Activated naive CD8-positive, alpha-beta T cell treated with anti-CD3 and anti-CD28 coated beads, Interleukin-2, amount 10 ng/mL, durations not matched to agents 7 days and 5 days (primary cell): ENCODE measurements at regions not wholly inside any gene's neighbourhood (a gene's known extent, or its start where the extent isn't known, plus 50 kb on each side); places are given as distances from the start of the nearest gene placed in this dataset.

Experiments
- ATAC-seq: fragments of 150-1000 bp; cut with Tn5 transposase; one replicate; pipeline ENCODE4 v1.10.0; 2021; ENCODE audit warnings: low read depth, moderate library complexity
- POLR2A ChIA-PET: fragments of 350-600 bp; sonication (Branson Sonifier 250); formaldehyde crosslinking; loops from one replicate; lab custom pipeline; 2021; ENCODE audit warnings: antibody characterized with exemption; lab: Charles Lee
- DNase-seq: peaks from one replicate; pipeline ENCODE4 v3.0.0; 2021
- H3K27ac Mint-ChIP-seq: one replicate; pipeline ENCODE4 v1.8.0; 2022; ENCODE audit warnings: mild to moderate bottlenecking, mixed read lengths
- H3K27me3 Mint-ChIP-seq: one replicate; pipeline ENCODE4 v1.8.0; 2022; ENCODE audit warnings: mild to moderate bottlenecking, moderate library complexity, mixed read lengths
- H3K36me3 Mint-ChIP-seq: one replicate; pipeline ENCODE4 v1.8.0; 2021; ENCODE audit warnings: mild to moderate bottlenecking, mixed read lengths
- H3K4me1 Mint-ChIP-seq: one replicate; pipeline ENCODE4 v1.8.0; 2021; ENCODE audit warnings: mixed read lengths
- H3K4me3 Mint-ChIP-seq: one replicate; pipeline ENCODE4 v1.8.0; 2022; ENCODE audit warnings: mild to moderate bottlenecking, moderate library complexity, mixed read lengths
- H3K9me3 Mint-ChIP-seq: one replicate; pipeline ENCODE4 v1.8.0; 2021; ENCODE audit warnings: mixed read lengths

- no peaks in the 10 kb centered on the region for H3K4me1 Mint-ChIP-seq
- H3K27ac Mint-ChIP-seq: no peak overlapping the region
- H3K27me3 Mint-ChIP-seq: peaks cover 2% of the 10 kb centered on the region
- H3K9me3 Mint-ChIP-seq: peaks cover 1% of the 10 kb centered on the region
- H3K4me3 Mint-ChIP-seq: no peak overlapping the region
- no peaks in the 10 kb centered on the region for H3K36me3 Mint-ChIP-seq
- no peak for ATAC-seq
- POLR2A ChIA-PET: no interaction called here
- no peak for DNase-seq
Measured at GRCh38 chr18:51833850-51834249, 506.1 kb upstream of the DCC start.

- ATAC-seq (no peak), DNase-seq (no peak)
- no peak overlapping the region for H3K4me3 Mint-ChIP-seq
- H3K27me3 Mint-ChIP-seq: no peaks in the 10 kb centered on the region
- POLR2A ChIA-PET: no interaction called here
- no peak overlapping the region for H3K27ac Mint-ChIP-seq
- no peaks in the 10 kb centered on the region for H3K4me1 Mint-ChIP-seq
- no peaks in the 10 kb centered on the region for H3K36me3 Mint-ChIP-seq
- peaks cover 11% of the 10 kb centered on the region for H3K9me3 Mint-ChIP-seq
Measured at GRCh38 chr18:51848702-51849101, 491.3 kb upstream of the DCC start.

- Mint-ChIP-seq H3K27me3 (no peaks in the 10 kb centered on the region), H3K9me3 (peaks cover 6% of the 10 kb centered on the region), H3K27ac (no peak overlapping the region), H3K4me3 (no peak overlapping the region), H3K4me1 (no peaks in the 10 kb centered on the region), H3K36me3 (no peaks in the 10 kb centered on the region)
- POLR2A ChIA-PET: no interaction called here
- ATAC-seq (no peak), DNase-seq (no peak)
Measured at GRCh38 chr18:51852681-51853080, 487.3 kb upstream of the DCC start.

- no peaks in the 10 kb centered on the region for H3K27me3 Mint-ChIP-seq
- DNase-seq (no peak), ATAC-seq (no peak)
- POLR2A ChIA-PET: no interaction called here
- H3K4me3 Mint-ChIP-seq: no peak overlapping the region
- H3K27ac Mint-ChIP-seq: no peak overlapping the region
- H3K9me3 Mint-ChIP-seq: peaks cover under 1% of the 10 kb centered on the region
- no peaks in the 10 kb centered on the region for H3K4me1 Mint-ChIP-seq
- no peaks in the 10 kb centered on the region for H3K36me3 Mint-ChIP-seq
Measured at GRCh38 chr18:51857989-51858388, 482.0 kb upstream of the DCC start.

GRCh38 chr18:51861046-51861445 lies 479.0 kb upstream of the DCC start:
- Mint-ChIP-seq H3K27ac (no peak overlapping the region), H3K27me3 (no peaks in the 10 kb centered on the region)

GRCh38 chr18:51862051-51862715 lies 477.8 kb upstream of the DCC start:
- no peaks in the 10 kb centered on the region for H3K4me1 Mint-ChIP-seq
- DNase-seq (no peak), ATAC-seq (no peak)
- peaks cover 3% of the 10 kb centered on the region for H3K9me3 Mint-ChIP-seq
- no peak overlapping the region for H3K27ac Mint-ChIP-seq
- H3K4me3 Mint-ChIP-seq: no peak overlapping the region
- H3K27me3 Mint-ChIP-seq: no peaks in the 10 kb centered on the region
- H3K36me3 Mint-ChIP-seq: no peaks in the 10 kb centered on the region
- POLR2A ChIA-PET: no interaction called here

More at GRCh38 chr18:51861046-51861445, 479.0 kb upstream of the DCC start:
- peaks cover 3% of the 10 kb centered on the region for H3K9me3 Mint-ChIP-seq
- POLR2A ChIA-PET: no interaction called here
- no peak overlapping the region for H3K4me3 Mint-ChIP-seq
- DNase-seq (no peak), ATAC-seq (no peak)
- no peaks in the 10 kb centered on the region for H3K4me1 Mint-ChIP-seq
- H3K36me3 Mint-ChIP-seq: no peaks in the 10 kb centered on the region

- POLR2A ChIA-PET: no interaction called here
- H3K36me3 Mint-ChIP-seq: no peaks in the 10 kb centered on the region
- DNase-seq (no peak), ATAC-seq (no peak)
- H3K4me3 Mint-ChIP-seq: no peak overlapping the region
- peaks cover 3% of the 10 kb centered on the region for H3K9me3 Mint-ChIP-seq
- H3K27ac Mint-ChIP-seq: no peak overlapping the region
- H3K4me1 Mint-ChIP-seq: no peaks in the 10 kb centered on the region
- no peaks in the 10 kb centered on the region for H3K27me3 Mint-ChIP-seq
Measured at GRCh38 chr18:51864219-51864965, 475.6 kb upstream of the DCC start.

- peaks cover 3% of the 10 kb centered on the region for H3K9me3 Mint-ChIP-seq
- no peaks in the 10 kb centered on the region for H3K4me1 Mint-ChIP-seq
- no peak overlapping the region for H3K4me3 Mint-ChIP-seq
- H3K36me3 Mint-ChIP-seq: no peaks in the 10 kb centered on the region
- POLR2A ChIA-PET: no interaction called here
- no peak overlapping the region for H3K27ac Mint-ChIP-seq
- no peaks in the 10 kb centered on the region for H3K27me3 Mint-ChIP-seq
- DNase-seq: no peak
- no peak for ATAC-seq
Measured at GRCh38 chr18:51865538-51865937, 474.5 kb upstream of the DCC start.

GRCh38 chr18:51867767-51868166 lies 472.2 kb upstream of the DCC start:
- no peaks in the 10 kb centered on the region for H3K4me1 Mint-ChIP-seq
- no peak overlapping the region for H3K4me3 Mint-ChIP-seq
- POLR2A ChIA-PET: no interaction called here
- no peaks in the 10 kb centered on the region for H3K27me3 Mint-ChIP-seq
- H3K36me3 Mint-ChIP-seq: no peaks in the 10 kb centered on the region
- peaks cover 12% of the 10 kb centered on the region for H3K9me3 Mint-ChIP-seq
- no peak for ATAC-seq
- DNase-seq: no peak
- H3K27ac Mint-ChIP-seq: no peak overlapping the region

- DNase-seq: no peak
- H3K27ac Mint-ChIP-seq: no peak overlapping the region
- POLR2A ChIA-PET: no interaction called here
- H3K4me1 Mint-ChIP-seq: no peaks in the 10 kb centered on the region
- ATAC-seq: no peak
- H3K9me3 Mint-ChIP-seq: peaks cover 1% of the 10 kb centered on the region
- H3K27me3 Mint-ChIP-seq: no peaks in the 10 kb centered on the region
- no peak overlapping the region for H3K4me3 Mint-ChIP-seq
- no peaks in the 10 kb centered on the region for H3K36me3 Mint-ChIP-seq
Measured at GRCh38 chr18:51878724-51879123, 461.3 kb upstream of the DCC start.

- peaks cover 1% of the 10 kb centered on the region for H3K9me3 Mint-ChIP-seq
Measured at GRCh38 chr18:51879329-51879728, 460.7 kb upstream of the DCC start.

GRCh38 chr18:51881394-51881793 lies 458.6 kb upstream of the DCC start:
- H3K9me3 Mint-ChIP-seq: peaks cover 1% of the 10 kb centered on the region
- ATAC-seq: no peak

More at GRCh38 chr18:51879329-51879728, 460.7 kb upstream of the DCC start:
- DNase-seq: no peak
- no peak overlapping the region for H3K27ac Mint-ChIP-seq
- no peaks in the 10 kb centered on the region for H3K36me3 Mint-ChIP-seq
- no peaks in the 10 kb centered on the region for H3K4me1 Mint-ChIP-seq
- ATAC-seq: no peak
- POLR2A ChIA-PET: no interaction called here
- no peaks in the 10 kb centered on the region for H3K27me3 Mint-ChIP-seq
- H3K4me3 Mint-ChIP-seq: no peak overlapping the region

GRCh38 chr18:51884039-51884438 lies 456.0 kb upstream of the DCC start:
- no peak overlapping the region for H3K4me3 Mint-ChIP-seq
- no peak overlapping the region for H3K27ac Mint-ChIP-seq
- peaks cover 5% of the 10 kb centered on the region for H3K9me3 Mint-ChIP-seq
- DNase-seq (no peak), ATAC-seq (no peak)
- H3K36me3 Mint-ChIP-seq: no peaks in the 10 kb centered on the region
- H3K4me1 Mint-ChIP-seq: no peaks in the 10 kb centered on the region
- no peaks in the 10 kb centered on the region for H3K27me3 Mint-ChIP-seq
- POLR2A ChIA-PET: no interaction called here

More at GRCh38 chr18:51881394-51881793, 458.6 kb upstream of the DCC start:
- no peaks in the 10 kb centered on the region for H3K4me1 Mint-ChIP-seq
- no peak overlapping the region for H3K4me3 Mint-ChIP-seq
- no peak for DNase-seq
- no peaks in the 10 kb centered on the region for H3K36me3 Mint-ChIP-seq
- POLR2A ChIA-PET: no interaction called here
- no peaks in the 10 kb centered on the region for H3K27me3 Mint-ChIP-seq
- H3K27ac Mint-ChIP-seq: no peak overlapping the region

GRCh38 chr18:51890762-51891161 lies 449.2 kb upstream of the DCC start:
- Mint-ChIP-seq H3K9me3 (peaks cover 6% of the 10 kb centered on the region), H3K4me1 (no peaks in the 10 kb centered on the region), H3K4me3 (no peak overlapping the region), H3K27ac (no peak overlapping the region), H3K36me3 (no peaks in the 10 kb centered on the region), H3K27me3 (no peaks in the 10 kb centered on the region)
- POLR2A ChIA-PET: no interaction called here
- no peak for DNase-seq
- ATAC-seq: no peak
